ENCODE measurements at regions not wholly inside any gene's neighbourhood (a gene's known extent, or its start where the extent isn't known, plus 50 kb on each side); places are given as distances from the start of the nearest gene placed in this dataset.

DNA sequence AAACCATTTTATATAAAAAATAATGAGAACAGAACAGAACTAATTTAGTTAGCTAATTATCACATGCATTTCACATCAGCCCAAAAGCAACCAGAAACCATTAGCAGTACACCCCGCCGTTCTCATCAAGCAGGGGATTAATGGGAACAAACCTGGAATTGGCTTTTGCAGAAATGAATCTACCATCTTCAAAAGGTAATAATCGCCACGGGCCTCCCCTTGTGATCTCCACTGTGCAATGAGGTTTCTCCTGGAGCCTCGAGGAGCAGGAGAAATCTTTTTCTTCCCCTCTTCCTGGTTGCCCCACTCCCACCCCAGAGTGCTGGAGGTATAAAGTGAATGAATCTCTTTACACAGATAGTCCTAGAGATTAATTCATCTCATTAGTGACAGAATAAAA, 1003.5 kb downstream of the AGBL1 start:
- no peak for TF ChIP-seq CHD1 (IDR thresholded peaks at IDR 0.05; ENCODE audit: low read depth, low read length)
- TF ChIP-seq NFE2L2 (IDR thresholded peaks at IDR 0.05; ENCODE audit: low read depth, low read length) = no peak
- TF ChIP-seq, protein P1, sequence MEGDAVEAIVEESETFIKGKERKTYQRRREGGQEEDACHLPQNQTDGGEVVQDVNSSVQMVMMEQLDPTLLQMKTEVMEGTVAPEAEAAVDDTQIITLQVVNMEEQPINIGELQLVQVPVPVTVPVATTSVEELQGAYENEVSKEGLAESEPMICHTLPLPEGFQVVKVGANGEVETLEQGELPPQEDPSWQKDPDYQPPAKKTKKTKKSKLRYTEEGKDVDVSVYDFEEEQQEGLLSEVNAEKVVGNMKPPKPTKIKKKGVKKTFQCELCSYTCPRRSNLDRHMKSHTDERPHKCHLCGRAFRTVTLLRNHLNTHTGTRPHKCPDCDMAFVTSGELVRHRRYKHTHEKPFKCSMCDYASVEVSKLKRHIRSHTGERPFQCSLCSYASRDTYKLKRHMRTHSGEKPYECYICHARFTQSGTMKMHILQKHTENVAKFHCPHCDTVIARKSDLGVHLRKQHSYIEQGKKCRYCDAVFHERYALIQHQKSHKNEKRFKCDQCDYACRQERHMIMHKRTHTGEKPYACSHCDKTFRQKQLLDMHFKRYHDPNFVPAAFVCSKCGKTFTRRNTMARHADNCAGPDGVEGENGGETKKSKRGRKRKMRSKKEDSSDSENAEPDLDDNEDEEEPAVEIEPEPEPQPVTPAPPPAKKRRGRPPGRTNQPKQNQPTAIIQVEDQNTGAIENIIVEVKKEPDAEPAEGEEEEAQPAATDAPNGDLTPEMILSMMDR (conservative IDR thresholded peaks at IDR 0.05; ENCODE audit: low read depth, low read length) = no peak
- TF ChIP-seq MAZ (IDR thresholded peaks at IDR 0.05; ENCODE audit: borderline replicate concordance, low read depth, low read length) = no peak
- TF ChIP-seq MXI1 (IDR thresholded peaks at IDR 0.05; ENCODE audit: borderline replicate concordance, low read depth, low read length) = no peak
- no peak for TF ChIP-seq RCOR1 (IDR thresholded peaks at IDR 0.05; ENCODE audit: insufficient replicate concordance, low read length)
